PFSK-1 (cell line): ENCODE measurements at regions not wholly inside any gene's neighbourhood (a gene's known extent, or its start where the extent isn't known, plus 50 kb on each side); places are given as distances from the start of the nearest gene placed in this dataset.

Source experiments
- POLR2AphosphoS5 ChIP-seq: IDR thresholded peaks from 2 replicates; pipeline ENCODE4 v1.6.1; 2012; ENCODE audit warnings: low read depth, mild to moderate bottlenecking, control low read depth, low read length, moderate library complexity
- SIN3A ChIP-seq: IDR thresholded peaks from 2 replicates; pipeline ENCODE4 v1.6.1; 2012; ENCODE audit warnings: mild to moderate bottlenecking, low read length, moderate library complexity, borderline replicate concordance; ENCODE audit not compliant: insufficient read depth
- TAF1 ChIP-seq: IDR thresholded peaks from 2 replicates; pipeline ENCODE4 v1.6.1; 2012; ENCODE audit warnings: low read length, control low read depth, borderline replicate concordance; ENCODE audit not compliant: insufficient read depth

DNA sequence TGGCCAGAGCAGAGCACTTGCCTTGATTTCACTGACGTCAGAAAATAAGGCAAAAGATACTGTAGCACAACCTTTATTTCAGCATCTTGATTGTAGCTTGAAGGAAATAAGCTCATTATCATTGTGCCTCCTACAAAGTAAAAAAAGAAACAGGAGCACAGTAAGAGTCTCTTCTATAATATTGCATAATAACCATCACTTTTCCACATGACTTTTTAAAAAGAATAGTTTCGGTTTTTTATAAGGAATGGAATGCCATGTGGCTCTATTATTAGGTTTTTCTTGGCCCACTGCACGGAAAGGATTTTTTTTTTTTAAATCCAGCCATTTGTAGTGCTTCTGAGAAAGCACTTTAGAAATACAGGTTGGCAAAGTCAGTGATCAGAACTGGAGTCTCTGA, 655.3 kb downstream of the LRRC70 start:
- TF ChIP-seq POLR2AphosphoS5 = no peak
- no peak for TF ChIP-seq TAF1
- no peak for TF ChIP-seq SIN3A
